ENCODE measurements at regions not wholly inside any gene's neighbourhood (a gene's known extent, or its start where the extent isn't known, plus 50 kb on each side); places are given as distances from the start of the nearest gene placed in this dataset.

GRCh38 chr16:65772134-65772732 lies 594.3 kb upstream of the CDH5 start:
- no peak for DNase-seq (ENCODE audit: low read depth in 2 of 2)

GRCh38 chr16:65771707-65772106 lies 594.8 kb upstream of the CDH5 start:
- no peak for DNase-seq (ENCODE audit: low read depth in 2 of 2)

GRCh38 chr16:65770752-65771151 lies 595.7 kb upstream of the CDH5 start:
- no peak for DNase-seq (ENCODE audit: low read depth in 2 of 2)

GRCh38 chr16:65769776-65770438 lies 596.6 kb upstream of the CDH5 start:
- DNase-seq (ENCODE audit: low read depth in 2 of 2) = no peak

GRCh38 chr16:65769055-65769465 lies 597.4 kb upstream of the CDH5 start:
- DNase-seq (ENCODE audit: low read depth in 2 of 2) = no peak

- DNase-seq (ENCODE audit: low read depth in 2 of 2) = no peak
These were observed 599.4 kb upstream of the CDH5 start for GRCh38 chr16:65767125-65767524.

GRCh38 chr16:65763640-65764305 lies 602.7 kb upstream of the CDH5 start:
- no peak for DNase-seq (ENCODE audit: low read depth in 2 of 2)

- no peak for DNase-seq (ENCODE audit: low read depth in 2 of 2)
These were observed 605.6 kb upstream of the CDH5 start for GRCh38 chr16:65760874-65761273.

GRCh38 chr16:65758620-65759019 lies 607.9 kb upstream of the CDH5 start:
- DNase-seq (ENCODE audit: low read depth in 2 of 2) = no peak

GRCh38 chr16:65757064-65757463 lies 609.4 kb upstream of the CDH5 start:
- no peak for DNase-seq (ENCODE audit: low read depth in 2 of 2)

- no peak for DNase-seq (ENCODE audit: low read depth in 2 of 2)
These were observed 610.3 kb upstream of the CDH5 start for GRCh38 chr16:65756163-65756562.

GRCh38 chr16:65754820-65755691 lies 611.4 kb upstream of the CDH5 start:
- DNase-seq (ENCODE audit: low read depth in 2 of 2) = no peak

- DNase-seq (ENCODE audit: low read depth in 2 of 2) = no peak
These were observed 614.0 kb upstream of the CDH5 start for GRCh38 chr16:65752522-65752844.

GRCh38 chr16:65751622-65752521 lies 614.6 kb upstream of the CDH5 start:
- no peak for DNase-seq (ENCODE audit: low read depth in 2 of 2)

GRCh38 chr16:65749506-65749905 lies 617.0 kb upstream of the CDH5 start:
- no peak for DNase-seq (ENCODE audit: low read depth in 2 of 2)

- no peak for DNase-seq (ENCODE audit: low read depth in 2 of 2)
These were observed 619.5 kb upstream of the CDH5 start for GRCh38 chr16:65746941-65747340.

- no peak for DNase-seq (ENCODE audit: low read depth in 2 of 2)
These were observed 621.2 kb upstream of the CDH5 start for GRCh38 chr16:65745201-65745708.

GRCh38 chr16:65744401-65744800 lies 622.1 kb upstream of the CDH5 start:
- DNase-seq (ENCODE audit: low read depth in 2 of 2) = no peak

- DNase-seq (ENCODE audit: low read depth in 2 of 2) = no peak
These were observed 621.7 kb upstream of the CDH11 start for GRCh38 chr16:65743558-65743957.

GRCh38 chr16:65740711-65741110 lies 618.8 kb upstream of the CDH11 start:
- DNase-seq (ENCODE audit: low read depth in 2 of 2) = no peak

- DNase-seq (ENCODE audit: low read depth in 2 of 2) = no peak
These were observed 617.7 kb upstream of the CDH11 start for GRCh38 chr16:65739518-65739917.

Measured in stimulated activated CD8-positive, alpha-beta memory T cell treated with anti-CD3 and anti-CD28 coated beads, Interleukin-15, amount 100 ng/mL, for 4 hours (primary cell).